ENCODE measurements at regions not wholly inside any gene's neighbourhood (a gene's known extent, or its start where the extent isn't known, plus 50 kb on each side); places are given as distances from the start of the nearest gene placed in this dataset.

DNA sequence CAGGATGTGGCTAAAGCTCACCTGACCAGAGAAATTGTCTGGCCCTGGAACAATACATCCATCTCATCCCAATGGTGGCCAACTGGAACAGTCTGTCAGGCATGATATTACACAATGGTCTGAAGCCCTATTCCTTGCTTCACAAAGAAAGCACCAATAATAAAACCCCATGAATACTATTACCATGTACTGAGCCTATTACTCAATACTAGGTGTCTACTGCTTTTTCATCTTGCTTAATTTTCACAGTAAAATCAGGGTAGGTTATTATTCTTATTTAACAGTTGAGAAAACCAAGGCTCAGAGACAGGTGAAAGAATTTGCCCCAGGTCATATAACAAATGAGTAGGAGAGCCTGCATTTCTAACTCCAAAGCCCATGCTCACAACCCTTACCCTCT is 68.9 kb upstream of the CAPRIN1 start:
- H2AFZ ChIP-seq (ENCODE audit: low read depth, low read length) = no peak overlapping the region
- H3K9ac ChIP-seq (ENCODE audit: low read length) = no peak overlapping the region
- peaks cover 8% of the 10 kb centered on the region for H3K27me3 ChIP-seq (ENCODE audit: insufficient read depth, low read length)
- no peak for DNase-seq (ENCODE audit: low read depth)
- Mint-ChIP-seq H3K27ac (ENCODE audit: unreplicated experiment) (no peak overlapping the region), H3K9me3 (ENCODE audit: unreplicated experiment) (no peaks in the 10 kb centered on the region), H3K27me3 (ENCODE audit: low read depth, unreplicated experiment) (peaks cover 9% of the 10 kb centered on the region), H3K4me3 (ENCODE audit: unreplicated experiment) (no peak overlapping the region), H3K36me3 (ENCODE audit: low read depth, unreplicated experiment) (no peaks in the 10 kb centered on the region), H3K4me1 (ENCODE audit: low read depth, unreplicated experiment) (no peaks in the 10 kb centered on the region)
- no peaks in the 10 kb centered on the region for H3K4me1 ChIP-seq (ENCODE audit: insufficient read depth, low read length)
- H3K4me2 ChIP-seq (ENCODE audit: low read length) = no peak overlapping the region
- no peak for FAIRE-seq
- H3K9me3 ChIP-seq (ENCODE audit: insufficient read depth, low read depth, low read length) = no peaks in the 10 kb centered on the region
- H4K20me1 ChIP-seq (ENCODE audit: insufficient read depth, low read length) = no peaks in the 10 kb centered on the region
- no peak overlapping the region for H3K4me3 ChIP-seq (ENCODE audit: insufficient read depth, low read depth, low read length)
- TF ChIP-seq, protein P1, sequence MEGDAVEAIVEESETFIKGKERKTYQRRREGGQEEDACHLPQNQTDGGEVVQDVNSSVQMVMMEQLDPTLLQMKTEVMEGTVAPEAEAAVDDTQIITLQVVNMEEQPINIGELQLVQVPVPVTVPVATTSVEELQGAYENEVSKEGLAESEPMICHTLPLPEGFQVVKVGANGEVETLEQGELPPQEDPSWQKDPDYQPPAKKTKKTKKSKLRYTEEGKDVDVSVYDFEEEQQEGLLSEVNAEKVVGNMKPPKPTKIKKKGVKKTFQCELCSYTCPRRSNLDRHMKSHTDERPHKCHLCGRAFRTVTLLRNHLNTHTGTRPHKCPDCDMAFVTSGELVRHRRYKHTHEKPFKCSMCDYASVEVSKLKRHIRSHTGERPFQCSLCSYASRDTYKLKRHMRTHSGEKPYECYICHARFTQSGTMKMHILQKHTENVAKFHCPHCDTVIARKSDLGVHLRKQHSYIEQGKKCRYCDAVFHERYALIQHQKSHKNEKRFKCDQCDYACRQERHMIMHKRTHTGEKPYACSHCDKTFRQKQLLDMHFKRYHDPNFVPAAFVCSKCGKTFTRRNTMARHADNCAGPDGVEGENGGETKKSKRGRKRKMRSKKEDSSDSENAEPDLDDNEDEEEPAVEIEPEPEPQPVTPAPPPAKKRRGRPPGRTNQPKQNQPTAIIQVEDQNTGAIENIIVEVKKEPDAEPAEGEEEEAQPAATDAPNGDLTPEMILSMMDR (IDR thresholded peaks at IDR 0.05; ENCODE audit: insufficient read depth, low read depth, low read length) = no peak
- TF ChIP-seq EZH2 (IDR thresholded peaks at IDR 0.05; ENCODE audit: insufficient read depth, low read length) = no peak
- H3K27ac ChIP-seq (ENCODE audit: low read depth, low read length) = no peak overlapping the region
- H3K36me3 ChIP-seq (ENCODE audit: insufficient read depth, low read length) = no peaks in the 10 kb centered on the region
- H3K79me2 ChIP-seq (ENCODE audit: insufficient read depth, low read length) = no peaks in the 10 kb centered on the region

DNA sequence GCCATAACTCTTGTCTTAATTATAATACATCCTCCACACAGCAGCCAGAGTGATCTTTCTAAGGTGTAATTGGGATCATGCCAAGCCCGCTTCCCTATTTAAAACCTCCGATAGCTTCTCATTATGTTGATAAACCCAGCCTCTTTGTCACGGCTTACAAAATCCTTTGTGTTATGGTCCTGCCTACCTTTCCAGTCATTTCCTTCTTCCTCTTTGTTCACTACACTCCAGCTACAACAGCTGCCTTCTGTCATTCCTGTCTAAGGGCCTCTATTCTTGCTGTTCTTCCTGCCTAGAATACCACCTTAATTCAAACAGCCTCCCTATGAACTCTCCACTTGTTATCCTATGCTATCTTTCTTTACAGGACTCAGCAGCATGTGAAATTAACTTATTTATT is 70.6 kb upstream of the CAPRIN1 start:
- no peaks in the 10 kb centered on the region for H3K9me3 Mint-ChIP-seq (ENCODE audit: unreplicated experiment)
- no peaks in the 10 kb centered on the region for H4K20me1 ChIP-seq (ENCODE audit: insufficient read depth, low read length)
- H3K27ac Mint-ChIP-seq (ENCODE audit: unreplicated experiment) = no peak overlapping the region
- no peaks in the 10 kb centered on the region for H3K79me2 ChIP-seq (ENCODE audit: insufficient read depth, low read length)
- no peak for TF ChIP-seq EZH2 (IDR thresholded peaks at IDR 0.05; ENCODE audit: insufficient read depth, low read length)
- DNase-seq (ENCODE audit: low read depth) (no peak), FAIRE-seq (no peak)
- no peaks in the 10 kb centered on the region for H3K4me1 Mint-ChIP-seq (ENCODE audit: low read depth, unreplicated experiment)
- no peak overlapping the region for H2AFZ ChIP-seq (ENCODE audit: low read depth, low read length)
- no peak overlapping the region for H3K4me3 Mint-ChIP-seq (ENCODE audit: unreplicated experiment)
- no peaks in the 10 kb centered on the region for H3K4me1 ChIP-seq (ENCODE audit: insufficient read depth, low read length)
- peaks cover 9% of the 10 kb centered on the region for H3K27me3 Mint-ChIP-seq (ENCODE audit: low read depth, unreplicated experiment)
- no peaks in the 10 kb centered on the region for H3K36me3 Mint-ChIP-seq (ENCODE audit: low read depth, unreplicated experiment)
- H3K36me3 ChIP-seq (ENCODE audit: insufficient read depth, low read length) = no peaks in the 10 kb centered on the region
- H3K27me3 ChIP-seq (ENCODE audit: insufficient read depth, low read length) = peaks cover 8% of the 10 kb centered on the region
- no peak overlapping the region for H3K9ac ChIP-seq (ENCODE audit: low read length)
- H3K9me3 ChIP-seq (ENCODE audit: insufficient read depth, low read depth, low read length) = no peaks in the 10 kb centered on the region
- no peak overlapping the region for H3K4me3 ChIP-seq (ENCODE audit: insufficient read depth, low read depth, low read length)
- H3K4me2 ChIP-seq (ENCODE audit: low read length) = no peak overlapping the region
- no peak overlapping the region for H3K27ac ChIP-seq (ENCODE audit: low read depth, low read length)

DNA sequence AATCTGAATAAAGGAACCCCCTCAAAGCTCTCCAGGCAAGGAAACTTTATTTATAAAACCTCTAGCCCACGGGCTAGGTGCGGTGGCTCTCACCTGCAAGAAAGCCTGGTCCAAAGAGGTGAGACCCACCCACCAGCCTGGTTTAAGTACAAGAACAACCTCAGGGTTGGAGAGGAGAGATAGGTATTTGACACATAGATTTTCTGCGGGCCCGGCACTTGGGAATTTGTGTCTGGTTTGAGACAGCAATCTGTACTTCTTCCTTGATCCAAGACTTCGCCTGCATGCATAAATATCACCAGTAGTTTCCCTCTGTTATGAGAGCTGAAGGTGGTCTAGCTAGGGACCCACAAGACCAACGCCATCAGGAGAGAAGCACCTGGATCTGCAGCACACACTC is 73.2 kb upstream of the CAPRIN1 start:
- H3K27ac Mint-ChIP-seq (ENCODE audit: unreplicated experiment) = no peak overlapping the region
- H3K27me3 Mint-ChIP-seq (ENCODE audit: low read depth, unreplicated experiment) = peaks cover 13% of the 10 kb centered on the region
- no peak for DNase-seq (ENCODE audit: low read depth)
- H3K9me3 Mint-ChIP-seq (ENCODE audit: unreplicated experiment) = no peaks in the 10 kb centered on the region
- no peak for FAIRE-seq
- H3K27me3 ChIP-seq (ENCODE audit: insufficient read depth, low read length) = peaks cover 8% of the 10 kb centered on the region
- no peak overlapping the region for H3K9ac ChIP-seq (ENCODE audit: low read length)
- no peak overlapping the region for H3K4me3 Mint-ChIP-seq (ENCODE audit: unreplicated experiment)
- TF ChIP-seq, protein P1 (IDR thresholded peaks at IDR 0.05; ENCODE audit: insufficient read depth, low read depth, low read length) = no peak
- TF ChIP-seq EZH2 (IDR thresholded peaks at IDR 0.05; ENCODE audit: insufficient read depth, low read length) = no peak
- H3K27ac ChIP-seq (ENCODE audit: low read depth, low read length) = no peak overlapping the region
- no peaks in the 10 kb centered on the region for H3K4me1 Mint-ChIP-seq (ENCODE audit: low read depth, unreplicated experiment)
- H3K36me3 ChIP-seq (ENCODE audit: insufficient read depth, low read length) = no peaks in the 10 kb centered on the region
- H3K4me2 ChIP-seq (ENCODE audit: low read length) = no peak overlapping the region
- no peak overlapping the region for H2AFZ ChIP-seq (ENCODE audit: low read depth, low read length)
- no peaks in the 10 kb centered on the region for H3K79me2 ChIP-seq (ENCODE audit: insufficient read depth, low read length)
- no peaks in the 10 kb centered on the region for H3K4me1 ChIP-seq (ENCODE audit: insufficient read depth, low read length)
- no peaks in the 10 kb centered on the region for H3K9me3 ChIP-seq (ENCODE audit: insufficient read depth, low read depth, low read length)
- no peaks in the 10 kb centered on the region for H4K20me1 ChIP-seq (ENCODE audit: insufficient read depth, low read length)
- no peak overlapping the region for H3K4me3 ChIP-seq (ENCODE audit: insufficient read depth, low read depth, low read length)
- no peaks in the 10 kb centered on the region for H3K36me3 Mint-ChIP-seq (ENCODE audit: low read depth, unreplicated experiment)

Data from astrocyte (in vitro differentiated cells and primary cell).